ENCODE measurements at regions not wholly inside any gene's neighbourhood (a gene's known extent, or its start where the extent isn't known, plus 50 kb on each side); places are given as distances from the start of the nearest gene placed in this dataset.

DNA sequence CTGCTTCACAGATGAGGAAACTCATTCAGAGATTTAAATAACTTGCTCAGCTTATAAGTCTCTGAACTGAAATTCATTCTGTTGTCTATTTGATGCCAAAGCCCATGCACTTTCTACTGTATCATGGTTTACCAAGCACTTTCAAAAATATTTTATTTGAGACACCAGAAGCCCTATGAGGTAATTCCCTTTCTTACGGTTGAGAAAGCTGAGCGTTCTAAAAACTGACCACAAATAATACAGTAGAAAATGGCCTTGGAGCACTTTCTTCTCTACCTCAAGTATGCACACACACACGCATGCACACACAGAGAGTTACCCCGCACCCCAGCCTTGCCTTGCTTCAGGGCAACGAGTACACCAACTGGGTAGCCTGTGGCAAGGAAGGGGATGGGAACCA, 228.5 kb downstream of the RFC3 start:
- no peak for DNase-seq

DNA sequence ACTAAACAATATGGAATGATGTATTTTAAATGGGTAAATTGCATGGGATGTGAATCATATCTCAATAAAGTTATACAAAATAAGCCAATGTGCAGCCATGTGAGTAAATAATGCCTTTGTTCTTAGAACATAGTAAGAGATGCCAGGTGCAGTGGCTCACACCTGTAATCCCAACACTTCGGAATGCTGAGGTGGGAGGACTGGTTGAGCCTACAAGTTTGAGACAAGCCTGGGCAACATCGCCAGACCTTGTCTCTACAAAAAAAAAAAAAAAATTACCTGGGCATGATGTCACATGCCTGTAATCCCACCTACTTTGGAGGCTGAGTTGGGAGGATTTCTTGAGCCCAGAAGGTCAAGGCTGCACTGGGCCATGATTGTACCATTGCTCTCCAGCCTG, 230.7 kb downstream of the RFC3 start:
- no peak for DNase-seq

DNA sequence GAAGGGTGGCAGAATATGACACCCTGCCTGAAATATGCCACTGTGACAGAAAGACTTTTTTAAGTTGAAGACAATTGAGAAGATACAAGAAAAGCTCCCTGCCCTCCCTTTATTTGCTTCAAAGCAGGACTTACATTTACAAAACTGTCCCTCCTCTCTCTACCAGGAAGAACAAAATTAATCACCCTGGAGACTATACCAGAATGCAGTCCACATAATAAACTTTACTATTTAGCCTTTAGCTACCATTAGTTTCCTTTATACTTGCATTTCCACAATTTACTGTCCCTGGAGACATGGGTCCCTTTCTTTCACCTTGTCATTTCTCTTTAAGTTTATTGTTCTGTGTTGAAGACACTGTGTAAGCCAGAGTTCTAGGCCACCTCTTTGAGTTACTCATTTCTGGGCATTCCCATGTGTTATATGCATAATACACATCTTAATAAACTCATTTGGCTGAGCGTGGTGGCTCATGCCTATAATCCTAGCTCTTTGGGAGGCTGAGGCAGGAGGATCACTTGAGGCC, 238.8 kb downstream of the RFC3 start:
- DNase-seq, result no peak

DNA sequence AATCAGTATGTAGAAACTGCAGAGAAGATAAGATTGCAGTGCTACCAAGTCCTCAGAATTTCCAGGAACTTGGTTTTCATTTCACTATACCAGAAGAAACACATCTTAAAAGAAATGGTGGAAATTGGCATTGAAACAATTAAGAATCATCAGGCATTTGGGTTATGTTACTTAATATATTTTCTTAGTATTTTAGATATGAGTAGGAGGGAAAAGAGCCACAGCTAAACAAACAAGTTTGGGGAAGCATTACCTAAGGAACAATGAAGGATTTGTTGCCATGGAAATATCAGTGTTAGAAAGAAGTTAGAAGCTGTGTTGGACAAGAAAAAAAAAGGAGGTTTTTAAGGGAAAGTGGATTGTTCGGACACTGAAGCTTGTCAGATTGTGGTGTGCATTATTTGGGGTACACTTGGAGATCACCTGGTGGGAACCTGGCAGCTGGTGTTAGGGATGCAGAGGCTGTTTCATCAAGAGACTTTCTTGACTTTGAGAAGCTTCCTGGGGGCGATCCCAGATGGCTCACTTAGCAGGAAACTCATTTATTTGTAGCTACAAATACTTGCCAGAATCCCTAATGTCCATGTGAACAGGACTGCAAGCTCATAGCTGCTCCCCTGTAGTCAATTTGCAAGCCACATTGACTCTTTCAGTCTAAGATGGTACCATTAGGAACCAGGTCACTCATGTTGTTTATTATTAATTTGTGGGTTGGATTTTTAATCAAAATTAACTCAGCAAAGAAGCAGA, 246.7 kb downstream of the RFC3 start:
- DNase-seq, result no peak

DNA sequence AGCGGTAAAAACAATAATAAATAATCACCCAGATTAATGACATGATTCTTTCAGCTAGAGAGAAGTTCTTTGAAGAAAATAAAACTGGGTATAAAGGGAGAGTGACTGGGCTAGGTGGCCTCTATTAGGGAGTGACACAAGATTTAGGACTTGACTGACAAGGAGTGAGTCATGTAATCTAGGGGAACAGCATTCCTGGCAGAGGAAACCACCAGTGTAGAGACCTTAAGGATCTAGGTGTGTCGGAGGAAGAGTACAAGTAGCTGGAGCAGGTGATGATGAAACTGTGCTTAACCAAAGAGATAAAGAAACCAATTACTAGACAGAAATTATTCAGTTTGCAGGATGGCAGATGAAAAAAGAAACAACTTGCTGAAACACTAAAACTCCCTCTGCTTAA, 248.0 kb downstream of the RFC3 start:
- DNase-seq, result no peak

DNA sequence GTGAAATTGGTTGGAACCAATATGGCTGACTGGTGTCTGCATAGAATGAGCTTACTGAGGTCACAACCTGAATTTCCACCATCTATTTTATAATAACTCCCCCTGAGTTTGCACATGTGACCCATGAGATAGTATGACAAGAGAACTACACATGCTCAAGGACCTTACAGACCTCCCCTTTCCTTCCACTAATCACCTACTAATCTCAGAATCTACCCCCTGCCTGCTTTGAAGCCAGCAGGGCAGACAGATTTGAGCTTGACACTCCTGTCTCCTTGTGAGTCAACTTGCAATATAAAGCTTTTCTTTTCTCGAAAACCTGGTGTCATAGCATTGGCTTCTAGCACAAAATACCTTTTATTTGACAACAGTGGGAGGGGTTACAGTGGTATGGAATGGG, 248.4 kb downstream of the RFC3 start:
- no peak for DNase-seq

DNA sequence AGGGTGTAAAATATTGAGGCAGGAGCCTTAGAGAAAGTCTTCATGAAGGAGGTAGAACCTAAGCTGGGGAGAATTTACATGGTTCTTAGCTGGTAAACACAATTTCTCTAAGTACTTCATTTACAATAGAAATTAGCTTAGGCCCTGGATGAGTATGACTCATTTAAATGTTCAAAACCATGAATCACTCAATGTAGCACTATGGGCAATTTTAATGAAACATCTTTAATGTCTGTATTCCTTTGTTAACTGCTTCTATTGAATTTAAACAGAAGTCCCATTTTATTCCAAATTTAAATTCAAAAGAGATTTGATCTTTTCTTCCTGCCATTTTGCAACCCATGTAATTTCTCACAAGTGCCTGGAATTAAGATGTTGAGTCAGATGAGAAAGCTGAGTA, 252.1 kb downstream of the RFC3 start:
- DNase-seq, result no peak

DNA sequence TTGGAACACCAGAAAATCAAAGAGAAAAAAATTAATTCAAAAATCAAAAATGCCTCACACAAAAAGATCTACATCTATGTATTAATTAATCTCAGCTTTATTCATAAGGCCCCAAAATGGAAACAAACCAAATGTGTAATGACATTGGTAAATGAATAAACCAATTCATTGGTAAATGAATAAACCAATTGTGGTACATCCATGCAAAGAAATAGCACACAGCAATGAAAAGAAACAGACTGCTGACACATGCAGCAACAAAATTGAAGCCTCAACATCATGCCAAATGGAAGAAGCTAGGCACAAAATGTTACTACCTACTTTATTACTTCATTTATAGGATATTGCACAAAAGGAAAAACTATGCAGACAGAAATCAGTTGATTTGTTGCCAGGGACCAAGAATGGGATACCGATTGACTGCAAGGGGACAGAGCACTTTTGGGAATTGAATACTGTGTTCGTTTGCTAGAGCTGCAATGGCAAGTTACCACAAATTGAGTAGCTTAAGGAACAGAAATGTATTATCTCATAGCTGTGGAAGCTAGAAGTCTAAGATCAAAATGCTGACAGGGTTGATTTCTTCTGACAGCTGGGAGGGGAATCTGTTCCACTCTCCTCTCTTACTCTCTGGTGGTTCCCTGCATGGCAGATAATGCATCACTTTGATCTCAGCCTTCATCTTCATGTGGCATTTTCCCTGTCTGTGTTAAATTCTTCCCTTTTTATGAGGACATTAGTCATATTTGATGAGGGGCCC, 252.8 kb downstream of the RFC3 start:
- DNase-seq, result no peak

DNA sequence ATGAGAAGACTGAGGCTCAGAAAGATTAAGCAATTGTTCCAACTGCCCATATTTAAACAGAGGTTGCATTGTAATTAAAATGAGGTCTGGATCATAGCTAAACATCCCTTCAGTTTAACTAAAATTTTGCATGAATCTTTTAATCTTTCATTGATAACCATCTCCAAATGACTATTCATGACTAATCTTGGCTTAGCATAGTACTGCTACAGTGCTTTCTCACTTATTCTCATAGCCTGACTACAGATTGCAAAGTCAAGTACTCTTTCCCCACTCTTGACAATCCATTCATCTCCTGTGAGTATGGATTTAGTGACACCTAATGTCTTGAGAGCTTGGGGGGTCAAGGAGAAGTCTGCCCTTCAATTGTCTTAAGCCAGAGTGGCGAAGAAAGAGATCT, 258.4 kb downstream of the RFC3 start:
- DNase-seq, result no peak

DNA sequence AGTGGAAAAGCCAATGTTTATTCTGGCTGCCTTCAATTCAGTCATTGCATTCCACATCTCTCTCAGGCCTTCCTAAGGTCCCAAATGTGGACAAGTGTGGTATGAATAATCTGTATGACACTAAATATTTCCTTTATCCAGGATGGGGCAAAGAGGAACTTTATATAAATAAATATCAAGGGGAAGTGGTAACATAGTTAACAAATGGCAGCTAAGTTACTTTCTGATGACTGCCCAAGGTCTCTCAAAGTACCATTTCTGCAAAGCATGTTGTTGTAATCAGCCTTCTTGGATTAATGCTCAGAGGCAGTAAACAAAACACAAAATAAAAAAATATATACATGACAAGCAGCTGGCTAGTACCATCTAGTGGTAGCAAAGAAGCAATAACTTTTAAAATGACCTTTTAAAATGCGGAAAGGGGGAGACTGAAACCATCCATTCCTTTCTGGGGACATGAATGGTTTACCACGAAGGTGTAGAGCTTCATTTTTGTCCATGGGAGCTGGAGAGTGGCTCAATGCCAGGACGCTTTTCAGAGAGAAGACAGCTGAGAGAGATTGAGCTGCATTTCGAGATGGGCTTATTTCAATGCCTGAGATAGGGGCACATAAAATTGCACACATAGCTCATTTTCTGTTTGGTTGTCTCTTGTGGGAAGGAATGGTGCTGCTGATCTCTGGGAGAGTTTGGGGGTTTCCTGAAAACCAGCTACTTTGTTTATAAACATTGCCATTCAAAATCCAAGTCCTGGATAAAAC, 259.2 kb downstream of the RFC3 start:
- DNase-seq, result peak; percentile 6

DNA sequence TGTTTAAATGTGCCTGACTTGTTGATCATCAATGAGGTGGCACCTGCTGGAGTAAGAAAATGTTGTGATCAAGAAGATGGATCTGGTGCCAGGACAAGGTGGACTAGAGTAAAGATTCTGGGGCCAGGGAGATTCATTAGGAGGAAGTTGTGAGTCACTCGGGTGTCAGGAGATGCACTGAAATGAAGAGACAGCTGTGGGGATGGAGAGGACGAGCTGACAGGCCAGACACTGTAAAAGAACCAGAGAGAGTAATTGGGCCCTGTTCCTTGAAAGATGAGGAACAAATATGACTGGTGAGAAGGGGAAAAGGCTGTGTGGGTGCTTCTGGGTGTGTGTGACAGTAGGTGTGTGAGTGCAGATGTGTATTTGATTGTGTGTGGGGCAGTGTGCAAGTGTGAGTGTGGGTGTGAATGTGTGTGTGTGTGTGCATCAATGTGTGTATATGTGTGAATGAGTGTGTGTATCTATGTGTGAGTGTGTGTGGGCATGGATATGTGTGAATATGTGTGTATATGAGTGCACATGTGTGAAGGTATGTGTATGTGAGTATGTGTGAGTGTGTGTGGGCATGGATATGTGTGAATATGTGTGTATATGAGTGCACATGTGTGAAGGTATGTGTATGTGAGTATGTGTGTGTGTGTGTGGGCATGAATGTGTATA, 260.5 kb downstream of the RFC3 start:
- no peak for DNase-seq

DNA sequence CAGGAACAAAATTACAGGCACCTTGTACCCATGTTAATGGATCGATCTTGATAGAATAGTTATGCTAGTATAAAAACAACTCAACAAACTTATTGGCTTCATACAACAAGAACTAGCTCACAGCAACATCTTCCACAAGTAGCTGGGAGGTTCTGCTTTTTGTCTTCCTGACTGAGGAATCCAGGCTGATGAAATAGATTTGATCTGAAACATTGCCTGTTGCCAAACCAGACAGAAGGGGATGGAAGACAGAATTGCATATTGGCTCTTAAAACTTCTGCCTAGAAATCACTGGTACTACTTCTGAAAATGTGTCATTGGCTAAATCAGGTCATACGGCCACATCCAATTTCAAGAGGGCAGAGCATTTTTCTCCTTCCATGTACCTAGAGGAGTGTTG, 267.3 kb downstream of the RFC3 start:
- DNase-seq, result no peak

DNA sequence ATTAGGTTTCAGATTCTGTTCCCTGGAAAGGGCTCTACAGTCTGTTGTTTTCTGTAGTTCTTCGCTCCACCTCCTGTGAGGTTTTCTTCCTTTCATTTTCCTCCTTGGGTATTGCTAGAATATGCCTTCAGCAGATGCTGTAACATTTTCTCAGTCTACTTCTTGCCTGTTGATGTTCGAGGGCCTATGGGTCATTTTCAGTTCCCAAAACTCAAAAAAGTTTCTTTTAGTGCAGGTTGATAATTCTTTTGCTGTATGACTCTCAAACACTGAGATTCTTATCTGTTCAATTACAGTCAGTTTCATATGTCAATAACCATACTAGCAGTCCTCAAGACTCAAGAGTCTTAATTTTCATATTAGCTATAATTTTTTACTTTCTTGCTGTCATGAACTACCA, 268.3 kb downstream of the RFC3 start:
- DNase-seq, result no peak

DNA sequence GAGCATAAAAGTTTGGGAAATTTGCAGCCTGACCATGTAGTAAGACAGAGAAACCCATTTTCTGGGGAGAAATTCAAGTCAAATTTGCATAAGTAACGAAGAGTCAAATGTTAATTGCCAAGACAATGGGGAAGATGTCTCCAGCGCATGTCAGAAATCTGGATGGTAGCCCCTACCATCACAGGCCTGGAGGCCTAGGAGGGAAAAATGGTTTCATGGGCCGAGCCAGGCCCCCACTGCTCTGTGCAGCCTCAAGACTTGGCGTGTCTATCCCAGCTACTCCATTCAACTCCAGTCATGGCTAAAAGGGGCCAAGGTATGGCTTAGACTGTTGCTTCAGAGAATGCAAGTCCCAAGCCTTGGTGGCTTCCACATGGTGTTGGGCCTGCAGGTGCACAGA, 269.8 kb downstream of the RFC3 start:
- no peak for DNase-seq

DNA sequence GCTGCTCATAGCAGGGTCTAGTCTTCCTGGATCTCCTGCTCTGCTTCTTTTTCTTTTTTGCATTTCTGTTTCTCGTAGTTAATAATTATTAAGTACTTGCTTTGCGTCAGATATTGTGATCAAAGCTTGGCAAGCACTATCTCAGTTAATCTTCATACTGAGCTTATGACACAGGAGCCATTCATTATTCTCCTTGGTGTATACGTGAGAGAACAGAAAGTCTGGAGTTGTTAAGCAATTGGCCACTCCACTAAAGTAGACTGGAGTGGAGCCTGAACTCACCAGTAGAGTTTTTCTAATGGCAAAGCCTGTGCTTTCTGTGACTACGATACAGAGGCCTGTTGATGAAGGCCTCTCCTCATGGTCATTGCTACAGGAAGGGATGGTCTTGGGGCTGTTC, 285.9 kb downstream of the RFC3 start:
- DNase-seq, result no peak

DNA sequence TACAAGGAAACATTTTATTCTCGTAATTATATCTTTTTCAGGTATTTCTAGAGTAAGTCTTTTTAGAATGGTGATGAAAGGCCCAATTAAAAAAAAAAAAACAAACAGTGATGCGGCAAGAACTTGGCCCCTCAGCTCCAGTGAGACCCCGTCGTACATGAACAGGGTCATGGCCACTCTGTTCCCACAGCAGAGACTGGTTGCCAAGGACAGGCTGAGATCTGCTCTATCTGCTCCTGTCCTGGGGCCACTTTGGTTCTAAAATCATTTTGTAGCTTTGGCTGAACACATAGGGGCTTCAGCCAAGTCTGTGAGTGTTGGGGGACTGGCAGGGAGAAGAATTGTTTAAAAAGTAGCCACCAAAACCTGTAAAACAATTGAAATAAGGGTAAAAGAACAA, 286.9 kb downstream of the RFC3 start:
- no peak for DNase-seq

DNA sequence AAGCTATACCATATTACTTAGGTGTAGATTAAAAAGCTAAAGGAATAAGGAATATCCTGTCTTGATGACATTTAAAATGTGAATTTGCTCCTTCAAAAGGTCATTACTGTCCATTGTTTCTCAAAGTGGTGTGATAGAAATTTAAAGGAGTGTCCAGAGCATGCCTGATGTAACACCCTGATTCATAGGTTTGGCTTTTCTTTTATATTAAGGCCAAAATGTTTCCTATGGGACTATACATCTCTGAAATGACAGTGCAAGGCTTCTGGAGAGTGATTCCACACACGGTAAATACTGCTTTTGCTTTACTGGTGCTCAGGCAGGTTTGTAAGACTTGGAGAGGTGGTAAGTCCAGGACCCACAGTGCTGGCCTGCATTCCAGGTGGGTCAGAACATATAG, 289.9 kb downstream of the RFC3 start:
- no peak for DNase-seq

DNA sequence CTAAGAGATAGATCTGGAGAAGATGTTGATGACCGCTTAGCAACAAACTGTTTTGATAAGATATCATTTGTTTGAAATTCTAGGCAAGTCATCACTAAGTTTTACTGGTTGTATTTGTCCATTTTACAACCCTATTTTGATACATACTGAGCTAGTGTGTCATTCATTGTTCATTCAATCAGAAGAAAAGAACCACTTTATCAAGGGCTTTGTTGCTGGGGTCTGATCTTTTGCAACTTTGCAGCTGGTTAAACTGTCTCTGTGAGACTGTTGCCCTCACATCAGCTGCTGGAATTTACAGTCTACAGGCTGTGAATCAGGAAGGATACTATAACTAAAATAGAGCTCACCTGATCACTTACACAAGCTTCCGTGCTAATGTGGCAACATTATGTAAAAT, 290.5 kb downstream of the RFC3 start:
- DNase-seq, result no peak

DNA sequence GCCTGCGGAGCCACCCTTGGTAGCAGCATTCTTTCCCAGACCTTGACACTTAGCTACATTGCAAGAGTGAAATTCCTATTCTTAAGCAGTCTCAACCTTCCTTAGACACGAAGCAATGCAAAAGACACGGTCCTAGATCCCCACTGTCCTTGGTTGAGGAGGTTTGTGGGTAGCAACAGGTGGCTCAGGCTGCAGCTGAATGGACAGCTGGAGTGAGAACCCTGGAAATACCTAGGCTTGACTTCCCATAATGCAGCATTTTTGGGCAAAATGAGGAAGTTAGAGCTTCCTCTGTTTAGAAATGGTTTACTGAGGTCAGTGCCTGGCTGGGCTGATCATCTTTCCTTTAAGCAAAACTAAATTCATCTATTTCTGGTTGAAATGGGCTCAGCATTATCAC, 296.6 kb downstream of the RFC3 start:
- no peak for DNase-seq

DNA sequence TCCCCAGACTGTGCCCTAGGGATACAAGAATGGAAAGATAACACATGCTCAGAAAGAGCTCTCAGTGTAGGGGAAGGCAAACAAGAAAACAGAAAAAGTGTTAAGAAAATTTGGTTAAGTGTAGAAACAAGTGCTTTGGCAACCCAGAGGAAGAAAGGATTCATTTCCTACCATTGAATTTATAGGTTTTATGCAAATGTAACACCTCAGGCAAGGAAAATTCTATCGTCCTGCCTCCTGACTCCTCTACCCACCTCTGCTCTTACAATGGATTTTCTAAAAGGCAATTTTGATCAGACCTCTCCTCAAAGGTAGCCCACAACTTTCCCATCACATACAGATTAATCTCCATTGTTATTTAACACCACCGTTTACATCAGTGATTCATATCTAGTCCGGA, 298.7 kb downstream of the RFC3 start:
- no peak for DNase-seq

DNA sequence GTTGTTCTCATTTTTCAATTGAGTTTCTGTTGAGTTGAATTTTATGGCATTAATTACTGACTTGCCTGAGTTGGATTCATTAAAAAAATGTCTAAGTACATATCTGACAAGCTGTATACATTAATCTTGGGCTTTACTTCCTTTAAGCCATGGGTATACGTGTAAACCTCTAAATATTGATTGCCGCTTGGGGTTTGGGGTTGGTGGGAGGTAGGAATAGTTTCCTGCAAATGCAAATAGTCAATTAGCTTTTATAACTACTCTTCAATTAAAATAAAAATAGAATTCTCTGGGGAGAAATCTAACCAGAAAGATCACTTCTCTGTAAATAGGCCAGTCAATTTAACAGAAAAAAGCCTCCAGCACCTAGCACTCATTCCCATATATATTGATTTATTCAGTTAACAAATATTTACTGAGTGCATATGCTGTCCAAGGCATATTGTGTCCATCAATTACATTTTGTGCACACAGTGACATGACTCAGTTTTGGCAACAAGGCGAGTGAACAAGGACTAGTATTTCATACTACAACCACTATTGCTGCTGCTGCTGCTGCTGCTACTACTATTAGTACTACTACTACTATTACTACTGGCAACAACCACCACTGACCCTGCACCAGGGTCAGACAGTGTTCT, 306.8 kb downstream of the RFC3 start:
- DNase-seq, result peak; percentile 29

DNA sequence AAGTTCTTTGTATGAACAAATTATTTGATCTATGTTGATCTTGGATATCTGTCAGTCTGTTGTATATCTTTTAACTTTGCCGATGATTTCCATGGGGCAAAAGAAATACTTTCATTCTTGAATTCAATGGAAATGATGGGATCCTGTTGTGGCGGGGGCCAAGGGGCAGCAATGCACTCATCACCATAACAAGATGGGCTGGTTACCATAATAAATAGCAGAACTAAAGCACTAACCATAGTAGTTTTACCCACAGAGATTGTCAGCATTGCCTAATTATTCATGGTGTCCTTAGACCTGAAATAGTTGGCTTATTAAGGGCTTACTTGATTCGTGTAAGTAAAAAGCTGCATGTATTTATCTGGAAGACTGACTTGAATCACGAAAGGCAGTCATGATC, 309.6 kb downstream of the RFC3 start:
- DNase-seq, result no peak

DNA sequence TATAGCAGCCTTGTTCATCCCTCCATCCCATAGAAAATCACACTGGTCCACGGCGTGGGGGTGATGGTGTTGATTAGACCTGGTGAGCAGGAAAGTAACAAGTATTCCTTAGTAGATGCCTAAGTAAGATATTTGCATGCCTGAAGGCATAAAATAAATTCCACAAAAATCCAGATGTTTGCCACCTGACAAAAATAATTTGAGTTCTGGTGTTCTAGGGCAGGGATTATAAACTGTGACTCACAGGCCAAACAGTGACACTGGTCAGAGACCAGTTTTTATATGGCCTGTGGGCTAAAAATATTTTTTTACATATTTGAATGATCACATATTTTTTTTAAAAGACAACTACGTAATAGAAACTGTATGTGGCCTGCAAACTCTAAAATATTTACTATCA, 310.7 kb downstream of the RFC3 start:
- DNase-seq, result no peak

Data from NCI-H1105 (cell line).